Astrocyte (in vitro differentiated cells and primary cell): ENCODE measurements at regions not wholly inside any gene's neighbourhood (a gene's known extent, or its start where the extent isn't known, plus 50 kb on each side); places are given as distances from the start of the nearest gene placed in this dataset.

Experiments used
- DNase-seq: peaks from one replicate; pipeline ENCODE4 v3.0.0-alpha.2; 2010; ENCODE audit warnings: low read depth
- FAIRE-seq: peaks from 2 replicates; lab custom pipeline; 2011; peaks lifted over from hg19 to GRCh38; lab: Jason Lieb, UNC
- H2AFZ ChIP-seq: 2 replicates; pipeline ENCODE4 v1.6.0; 2012; ENCODE audit warnings: low read depth, low read length, inconsistent platforms
- H3K27ac ChIP-seq: 2 replicates; pipeline ENCODE4 v1.5.1; 2011; ENCODE audit warnings: low read depth, low read length, inconsistent platforms
- H3K27me3 ChIP-seq: 2 replicates; pipeline ENCODE4 v1.6.0; 2011; ENCODE audit warnings: low read length, inconsistent platforms; ENCODE audit not compliant: insufficient read depth
- H3K36me3 ChIP-seq: 2 replicates; pipeline ENCODE4 v1.5.1; 2011; ENCODE audit warnings: low read length, inconsistent platforms; ENCODE audit not compliant: insufficient read depth
- H3K4me1 ChIP-seq: 2 replicates; pipeline ENCODE4 v1.5.1; 2011; ENCODE audit warnings: low read length, inconsistent platforms; ENCODE audit not compliant: insufficient read depth
- H3K4me2 ChIP-seq: 2 replicates; pipeline ENCODE4 v1.6.0; 2012; ENCODE audit warnings: low read length, inconsistent platforms
- H3K4me3 ChIP-seq: 2 replicates; pipeline ENCODE4 v1.5.1; 2011; ENCODE audit warnings: low read depth, mild to moderate bottlenecking, low read length, inconsistent platforms; ENCODE audit not compliant: insufficient read depth
- H3K79me2 ChIP-seq: 2 replicates; pipeline ENCODE4 v1.6.0; 2012; ENCODE audit warnings: mild to moderate bottlenecking, low read length, inconsistent platforms; ENCODE audit not compliant: insufficient read depth
- H3K9ac ChIP-seq: 2 replicates; pipeline ENCODE4 v1.6.0; 2012; ENCODE audit warnings: mild to moderate bottlenecking, low read length, inconsistent platforms
- H3K9me3 ChIP-seq: 2 replicates; pipeline ENCODE4 v1.5.1; 2012; ENCODE audit warnings: low read depth, mild to moderate bottlenecking, low read length, inconsistent platforms; ENCODE audit not compliant: insufficient read depth
- H4K20me1 ChIP-seq: 2 replicates; pipeline ENCODE4 v1.6.0; 2012; ENCODE audit warnings: low read length, inconsistent platforms; ENCODE audit not compliant: insufficient read depth
- H3K27ac Mint-ChIP-seq: one replicate; pipeline ENCODE4 v1.8.0; 2021; ENCODE audit warnings: mild to moderate bottlenecking, mixed read lengths; ENCODE audit not compliant: unreplicated experiment
- H3K27me3 Mint-ChIP-seq: one replicate; pipeline ENCODE4 v1.8.0; 2021; ENCODE audit warnings: low read depth, mixed read lengths; ENCODE audit not compliant: unreplicated experiment
- H3K36me3 Mint-ChIP-seq: one replicate; pipeline ENCODE4 v1.8.0; 2021; ENCODE audit warnings: low read depth, mixed read lengths; ENCODE audit not compliant: unreplicated experiment
- H3K4me1 Mint-ChIP-seq: one replicate; pipeline ENCODE4 v1.8.0; 2021; ENCODE audit warnings: low read depth, mixed read lengths; ENCODE audit not compliant: unreplicated experiment
- H3K4me3 Mint-ChIP-seq: one replicate; pipeline ENCODE4 v1.8.0; 2021; ENCODE audit warnings: mild to moderate bottlenecking, moderate library complexity, mixed read lengths; ENCODE audit not compliant: unreplicated experiment
- H3K9me3 Mint-ChIP-seq: one replicate; pipeline ENCODE4 v1.8.0; 2021; ENCODE audit warnings: mild to moderate bottlenecking, mixed read lengths; ENCODE audit not compliant: unreplicated experiment
- EZH2 ChIP-seq: IDR thresholded peaks from 2 replicates; pipeline ENCODE4 v1.6.1; 2012; ENCODE audit warnings: mild to moderate bottlenecking, low read length, inconsistent platforms; ENCODE audit not compliant: insufficient read depth
- TF ChIP-seq, protein P1 (sequence below): IDR thresholded peaks from 2 replicates; pipeline ENCODE4 v1.5.1; 2011; ENCODE audit warnings: low read depth, mild to moderate bottlenecking, inconsistent platforms, low read length, moderate library complexity; ENCODE audit not compliant: insufficient read depth

GRCh38 chr13:111940892-111941291 is 126.1 kb upstream of the SOX1 start:
- DNase-seq, result no peak
- no peak for TF ChIP-seq EZH2
- TF ChIP-seq, protein P1, sequence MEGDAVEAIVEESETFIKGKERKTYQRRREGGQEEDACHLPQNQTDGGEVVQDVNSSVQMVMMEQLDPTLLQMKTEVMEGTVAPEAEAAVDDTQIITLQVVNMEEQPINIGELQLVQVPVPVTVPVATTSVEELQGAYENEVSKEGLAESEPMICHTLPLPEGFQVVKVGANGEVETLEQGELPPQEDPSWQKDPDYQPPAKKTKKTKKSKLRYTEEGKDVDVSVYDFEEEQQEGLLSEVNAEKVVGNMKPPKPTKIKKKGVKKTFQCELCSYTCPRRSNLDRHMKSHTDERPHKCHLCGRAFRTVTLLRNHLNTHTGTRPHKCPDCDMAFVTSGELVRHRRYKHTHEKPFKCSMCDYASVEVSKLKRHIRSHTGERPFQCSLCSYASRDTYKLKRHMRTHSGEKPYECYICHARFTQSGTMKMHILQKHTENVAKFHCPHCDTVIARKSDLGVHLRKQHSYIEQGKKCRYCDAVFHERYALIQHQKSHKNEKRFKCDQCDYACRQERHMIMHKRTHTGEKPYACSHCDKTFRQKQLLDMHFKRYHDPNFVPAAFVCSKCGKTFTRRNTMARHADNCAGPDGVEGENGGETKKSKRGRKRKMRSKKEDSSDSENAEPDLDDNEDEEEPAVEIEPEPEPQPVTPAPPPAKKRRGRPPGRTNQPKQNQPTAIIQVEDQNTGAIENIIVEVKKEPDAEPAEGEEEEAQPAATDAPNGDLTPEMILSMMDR, result no peak
- Histone ChIP-seq H3K27ac (no peak overlapping the region), H3K27me3 (no peaks in the 10 kb centered on the region), H3K4me3 (no peak overlapping the region), H3K36me3 (no peaks in the 10 kb centered on the region), H3K4me1 (no peaks in the 10 kb centered on the region), H3K9ac (no peak overlapping the region), H3K79me2 (no peaks in the 10 kb centered on the region), H3K4me2 (no peak overlapping the region), H2AFZ (no peak overlapping the region), H3K9me3 (peaks cover 4% of the 10 kb centered on the region), H4K20me1 (no peaks in the 10 kb centered on the region)
- Mint-ChIP-seq H3K36me3 (no peaks in the 10 kb centered on the region), H3K27me3 (peaks cover 33% of the 10 kb centered on the region), H3K9me3 (peaks cover 7% of the 10 kb centered on the region), H3K27ac (no peak overlapping the region), H3K4me3 (no peak overlapping the region), H3K4me1 (peaks cover 8% of the 10 kb centered on the region)
- FAIRE-seq, result no peak

DNA sequence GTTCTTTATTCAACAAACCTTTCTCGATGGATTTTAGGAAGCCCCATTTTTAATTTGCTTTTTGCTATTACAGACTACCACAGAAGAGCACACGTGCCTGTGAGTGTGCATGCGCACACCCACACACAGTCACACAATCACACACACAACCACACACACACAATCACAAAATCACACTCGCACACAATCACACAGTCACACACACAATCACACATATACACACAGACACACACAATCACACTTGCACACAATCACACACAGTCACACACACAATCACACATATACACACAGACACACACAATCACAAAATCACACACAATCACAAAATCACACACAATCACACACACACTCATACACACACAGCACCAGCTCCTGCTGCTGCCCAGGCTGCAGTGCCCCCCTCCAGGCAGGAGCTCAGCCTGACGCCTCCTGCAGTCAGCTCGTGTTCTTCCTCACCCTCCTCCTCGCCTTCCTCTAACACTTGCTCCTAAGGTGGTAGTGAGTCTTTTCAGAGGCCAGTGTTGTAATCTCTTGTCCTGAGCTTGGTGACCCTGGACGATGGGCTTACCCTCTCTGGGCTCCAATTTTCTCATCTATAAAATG is 125.0 kb upstream of the SOX1 start:
- no peak overlapping the region for H2AFZ ChIP-seq
- peaks cover 4% of the 10 kb centered on the region for H3K9me3 ChIP-seq

More for the DNA sequence above, 125.0 kb upstream of the SOX1 start:
- no peaks in the 10 kb centered on the region for H3K36me3 ChIP-seq
- Mint-ChIP-seq H3K9me3 (peaks cover 5% of the 10 kb centered on the region), H3K27ac (no peak overlapping the region), H3K4me1 (peaks cover 8% of the 10 kb centered on the region), H3K36me3 (no peaks in the 10 kb centered on the region), H3K27me3 (peaks cover 35% of the 10 kb centered on the region), H3K4me3 (no peak overlapping the region)
- FAIRE-seq (no peak), DNase-seq (no peak)
- H3K79me2 ChIP-seq, result no peaks in the 10 kb centered on the region
- H3K27me3 ChIP-seq, result no peaks in the 10 kb centered on the region
- H3K4me1 ChIP-seq, result no peaks in the 10 kb centered on the region
- TF ChIP-seq, protein P1, result no peak
- no peak for TF ChIP-seq EZH2
- no peak overlapping the region for H3K9ac ChIP-seq
- no peak overlapping the region for H3K4me3 ChIP-seq
- H4K20me1 ChIP-seq, result no peaks in the 10 kb centered on the region
- no peak overlapping the region for H3K27ac ChIP-seq
- no peak overlapping the region for H3K4me2 ChIP-seq
